Small intestine (tissue), 7 donors: ENCODE measurements at regions not wholly inside any gene's neighbourhood (a gene's known extent, or its start where the extent isn't known, plus 50 kb on each side); places are given as distances from the start of the nearest gene placed in this dataset.

ENCODE experiments used
- DNase-seq, 2 donors: peaks; one replicate each; pipeline versions ENCODE4 v3.0.0 to v3.0.0-alpha.2; 2013
- FAIRE-seq: peaks from 2 replicates; lab custom pipeline; 2012; peaks lifted over from hg19 to GRCh38; lab: Jason Lieb, UNC
- H3K27ac ChIP-seq, 3 donors: one replicate each; pipeline ENCODE4 v1.5.1; 2013; ENCODE audit warnings: low read length in 2 of 3, mild to moderate bottlenecking in 2 of 3, control low read depth in 1 of 3, inconsistent platforms in 1 of 3, low read depth in 1 of 3, moderate library complexity in 1 of 3
- H3K27me3 ChIP-seq, 3 donors: one replicate each; pipeline ENCODE4 v1.6.1; 2013; ENCODE audit warnings: low read length in 3 of 3, inconsistent platforms in 1 of 3; ENCODE audit not compliant: control insufficient read depth in 3 of 3, insufficient read depth in 3 of 3
- H3K36me3 ChIP-seq, 3 donors: one replicate each; pipeline ENCODE4 v1.6.1; 2013; ENCODE audit warnings: low read length in 3 of 3, inconsistent platforms in 1 of 3, low read depth in 1 of 3, mild to moderate bottlenecking in 1 of 3, moderate library complexity in 1 of 3; ENCODE audit not compliant: control insufficient read depth in 3 of 3, insufficient read depth in 2 of 3
- H3K4me1 ChIP-seq, 3 donors: one replicate each; pipeline ENCODE4 v1.6.1; 2013; ENCODE audit warnings: low read length in 2 of 3, inconsistent platforms in 1 of 3, low read depth in 1 of 3, mild to moderate bottlenecking in 1 of 3, moderate library complexity in 1 of 3; ENCODE audit not compliant: control insufficient read depth in 3 of 3, insufficient read depth in 2 of 3
- H3K4me3 ChIP-seq, 3 donors: one replicate each; pipeline ENCODE4 v1.5.1; 2013; ENCODE audit warnings: low read length in 3 of 3, control low read depth in 1 of 3, inconsistent platforms in 1 of 3, low read depth in 1 of 3, mild to moderate bottlenecking in 1 of 3, moderate library complexity in 1 of 3
- H3K9me3 ChIP-seq, 2 donors: one replicate each; pipeline ENCODE4 v1.6.1; 2013; ENCODE audit warnings: low read depth in 1 of 2, low read length in 1 of 2; ENCODE audit not compliant: control insufficient read depth in 2 of 2, insufficient read depth in 1 of 2
- WGBS, 3 donors: extraction: QIAGEN DNeasy Blood & Tissue Kit; methylation state at CpG; one replicate each; pipeline ENCODE4 v1.1.7; 2013; 5-methylcytosine and 5-hydroxymethylcytosine counted together
- donor health status: healthy with polysubstance abuse.
- donor health status: control.
- donor health status: control.
- donor health status: Bipolar disorder and iron deficiency.
- donor health status: healthy.

- no peak for FAIRE-seq
- DNase-seq = no peak
- H3K27me3 ChIP-seq = no peaks in the 10 kb centered on the region
- no peaks in the 10 kb centered on the region for H3K4me1 ChIP-seq
- no peak overlapping the region for H3K27ac ChIP-seq
- 80 to 96% (median 85%) methylated on average over 4 of the region's 4 CpGs for WGBS, 3 donors
- no peaks in the 10 kb centered on the region for H3K36me3 ChIP-seq
- no peak overlapping the region for H3K4me3 ChIP-seq
- H3K9me3 ChIP-seq = no peaks in the 10 kb centered on the region
Measured at GRCh38 chr7:46355331-46355730, 434.3 kb upstream of the IGFBP3 start.

- H3K4me3 ChIP-seq = no peak overlapping the region
- H3K9me3 ChIP-seq = no peaks in the 10 kb centered on the region
- no peaks in the 10 kb centered on the region for H3K4me1 ChIP-seq
- no peaks in the 10 kb centered on the region for H3K36me3 ChIP-seq
- no peak overlapping the region for H3K27ac ChIP-seq
- H3K27me3 ChIP-seq = no peaks in the 10 kb centered on the region
- 6 to 21% (median 14%) methylated on average over 2 of the region's 2 CpGs for WGBS, 3 donors
- DNase-seq (peak; percentile 44 to 60), FAIRE-seq (no peak)
Measured at GRCh38 chr7:46352004-46352954, 431.2 kb upstream of the IGFBP3 start.

DNA sequence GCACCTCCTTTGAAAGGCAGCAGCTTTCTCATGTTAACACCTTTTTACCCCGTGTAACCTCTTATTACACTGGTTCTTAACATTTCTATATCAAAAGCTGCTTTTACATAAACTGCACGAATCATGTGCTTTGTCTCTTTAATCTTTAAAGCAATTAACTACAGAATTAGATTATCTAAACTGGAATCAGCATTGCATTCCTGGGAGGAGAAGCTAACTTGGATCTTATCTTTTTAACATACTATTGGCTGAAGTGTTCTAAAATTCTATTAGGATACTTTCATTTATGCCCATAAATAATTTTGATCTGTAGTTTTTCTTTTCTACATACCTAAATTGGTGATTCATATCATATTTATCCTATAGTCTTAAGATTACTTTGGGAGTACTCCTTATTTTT lies 428.4 kb upstream of the IGFBP3 start:
- Histone ChIP-seq H3K27me3 (peaks cover 0 to 3% (median 0%) of the 10 kb centered on the region in 3 donors), H3K27ac (no peak overlapping the region), H3K36me3 (no peaks in the 10 kb centered on the region), H3K4me3 (no peak overlapping the region), H3K9me3 (no peaks in the 10 kb centered on the region), H3K4me1 (no peaks in the 10 kb centered on the region)
- FAIRE-seq (no peak), DNase-seq (no peak)
- 40 to 52% (median 41%) methylated on average over 2 of the region's 2 CpGs for WGBS, 3 donors

GRCh38 chr7:46344533-46344932 lies 423.5 kb upstream of the IGFBP3 start:
- Histone ChIP-seq H3K9me3 (no peaks in the 10 kb centered on the region), H3K4me3 (no peak overlapping the region), H3K4me1 (no peaks in the 10 kb centered on the region), H3K36me3 (no peaks in the 10 kb centered on the region), H3K27me3 (peaks cover 0 to 3% (median 0%) of the 10 kb centered on the region in 3 donors), H3K27ac (no peak overlapping the region)
- FAIRE-seq (no peak), DNase-seq (no peak)
- 66 to 79% (median 70%) methylated on average over 4 of the region's 4 CpGs for WGBS, 3 donors

DNA sequence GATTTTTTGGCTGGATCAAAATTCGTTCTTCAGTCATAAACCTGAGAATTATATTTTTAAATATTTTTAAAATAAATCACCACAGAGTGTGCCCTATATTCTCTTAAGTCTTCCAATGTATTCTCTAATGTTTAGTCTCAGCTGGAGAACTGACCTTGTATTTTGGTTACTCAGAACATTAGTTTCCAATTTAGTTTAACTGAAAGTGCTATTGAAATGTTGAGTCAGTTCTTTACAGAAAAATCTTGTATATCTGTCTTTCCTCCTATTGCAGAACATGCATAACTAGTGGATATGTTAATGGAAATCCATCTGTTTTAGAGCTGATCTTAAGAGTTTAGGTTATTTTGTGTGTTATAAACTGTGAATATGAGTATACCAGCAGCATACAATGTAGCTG lies 422.7 kb upstream of the IGFBP3 start:
- Histone ChIP-seq H3K9me3 (no peaks in the 10 kb centered on the region), H3K4me3 (no peak overlapping the region), H3K27me3 (peaks cover 0 to 3% (median 0%) of the 10 kb centered on the region in 3 donors), H3K4me1 (no peaks in the 10 kb centered on the region), H3K27ac (no peak overlapping the region), H3K36me3 (no peaks in the 10 kb centered on the region)
- WGBS, 3 donors = 72 to 73% (median 72%) methylated on average over 1 of the region's 1 CpG
- FAIRE-seq = no peak
- DNase-seq = no peak

- no peak for DNase-seq
- Histone ChIP-seq H3K9me3 (peaks cover 0 to 7% of the 10 kb centered on the region in 2 donors), H3K27me3 (no peaks in the 10 kb centered on the region), H3K4me3 (no peak overlapping the region), H3K4me1 (peaks cover 0 to 3% (median 0%) of the 10 kb centered on the region in 3 donors), H3K27ac (no peak overlapping the region), H3K36me3 (no peaks in the 10 kb centered on the region)
- no peak for FAIRE-seq
- WGBS, 3 donors = 74 to 87% (median 75%) methylated on average over 4 of the region's 4 CpGs
Measured at GRCh38 chr7:46322937-46323336, 401.9 kb upstream of the IGFBP3 start.

DNA sequence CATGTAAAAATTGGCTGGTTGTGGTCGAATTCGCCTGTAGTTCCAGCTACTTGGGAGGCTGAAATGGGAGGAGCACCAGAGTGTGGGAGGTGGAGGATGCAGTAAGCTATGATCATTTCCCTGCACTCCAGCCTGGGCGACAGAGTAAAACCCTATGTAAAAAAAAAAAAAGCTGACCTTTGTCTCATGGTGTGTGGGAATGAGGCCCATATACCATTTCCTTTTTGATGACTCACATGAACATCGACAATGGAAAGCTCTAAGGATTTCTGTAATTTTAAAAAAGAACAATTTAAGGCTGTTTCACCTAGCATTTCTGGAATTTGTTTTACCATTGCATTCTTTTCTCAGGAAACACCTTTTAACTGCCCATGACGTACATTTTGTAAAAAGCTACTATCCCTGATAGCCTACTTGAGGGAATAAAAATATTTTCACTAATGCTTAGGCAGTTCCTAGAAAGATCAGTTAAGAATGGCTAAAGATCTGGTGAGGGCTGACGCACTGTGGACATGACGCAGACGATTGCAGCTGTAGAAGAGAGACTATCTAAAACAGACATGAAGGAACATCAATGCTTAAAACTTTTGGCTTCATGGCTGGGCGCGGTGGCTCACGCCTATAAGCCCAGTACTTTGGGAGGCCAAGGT lies 400.6 kb upstream of the IGFBP3 start:
- Histone ChIP-seq H3K27ac (peak overlapping the region in 1 of 3 donors; percentile 11), H3K4me3 (no peak overlapping the region), H3K27me3 (no peaks in the 10 kb centered on the region), H3K36me3 (no peaks in the 10 kb centered on the region), H3K9me3 (peaks cover 0 to 7% of the 10 kb centered on the region in 2 donors), H3K4me1 (peaks cover 0 to 3% (median 0%) of the 10 kb centered on the region in 3 donors)
- peak; percentile 7 to 57 for DNase-seq
- no peak for FAIRE-seq
- 68 to 75% (median 73%) methylated on average over 11 of the region's 11 CpGs for WGBS, 3 donors

GRCh38 chr7:46320956-46321355 lies 399.9 kb upstream of the IGFBP3 start:
- no peak for FAIRE-seq
- H3K4me3 ChIP-seq = no peak overlapping the region
- H3K36me3 ChIP-seq = no peaks in the 10 kb centered on the region
- H3K4me1 ChIP-seq = peaks cover 0 to 3% (median 0%) of the 10 kb centered on the region in 3 donors
- H3K27me3 ChIP-seq = no peaks in the 10 kb centered on the region
- no peak for DNase-seq
- H3K9me3 ChIP-seq = peaks cover 0 to 7% of the 10 kb centered on the region in 2 donors
- no peak overlapping the region for H3K27ac ChIP-seq
- 71 to 93% (median 86%) methylated on average over 3 of the region's 3 CpGs for WGBS, 3 donors
